Stomach (tissue), 4 donors: ENCODE measurements at regions not wholly inside any gene's neighbourhood (a gene's known extent, or its start where the extent isn't known, plus 50 kb on each side); places are given as distances from the start of the nearest gene placed in this dataset.

Experiments used
- CTCF ChIP-seq, 7 experiments: fragments of 450-650 bp in 4 of 7; fragments of 200-600 bp in 3 of 7; sonication (generic) in 3 of 7; IDR thresholded peaks; one replicate each; pipeline ENCODE4 v1.5.1; 2016 to 2019; ENCODE audit warnings: antibody characterized with exemption in 7 of 7, control low read depth in 2 of 7, mild to moderate bottlenecking in 1 of 7
- EP300 ChIP-seq: sonication (generic); formaldehyde crosslinking; IDR thresholded peaks from one replicate; pipeline ENCODE4 v1.6.1; 2017; ENCODE audit warnings: antibody characterized with exemption

GRCh38 chr3:107468782-107469181, 54.0 kb upstream of the BBX start:
- TF ChIP-seq CTCF (IDR thresholded peaks at IDR 0.05) (no peak), EP300 (no peak)
